ENCODE measurements at regions not wholly inside any gene's neighbourhood (a gene's known extent, or its start where the extent isn't known, plus 50 kb on each side); places are given as distances from the start of the nearest gene placed in this dataset.

DNA sequence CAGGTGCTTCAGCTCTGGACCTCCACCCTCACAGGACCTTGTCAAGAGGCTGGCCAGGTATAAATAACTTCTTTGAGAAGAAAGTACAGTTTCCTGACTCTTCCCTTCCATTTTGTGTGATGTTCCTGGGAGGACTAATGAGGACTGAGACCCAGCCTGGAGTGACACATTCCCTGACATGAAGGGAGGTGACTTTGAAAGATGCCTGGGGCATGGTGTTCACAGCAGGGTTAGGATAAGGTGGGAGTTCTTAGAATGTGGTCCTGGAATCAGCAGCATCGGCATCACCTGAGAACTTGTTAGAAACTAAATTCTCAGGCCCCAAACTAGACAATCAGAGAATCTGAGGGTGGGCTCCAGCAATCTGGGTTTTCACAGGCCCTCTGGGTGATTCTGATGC, 224.9 kb upstream of the BOD1L1 start:
- H3K27me3 Mint-ChIP-seq (ENCODE audit: low read depth, poor library complexity), result peaks cover 14% of the 10 kb centered on the region
- H3K4me1 Mint-ChIP-seq, result peaks cover 22% of the 10 kb centered on the region
- TF ChIP-seq, protein P1, sequence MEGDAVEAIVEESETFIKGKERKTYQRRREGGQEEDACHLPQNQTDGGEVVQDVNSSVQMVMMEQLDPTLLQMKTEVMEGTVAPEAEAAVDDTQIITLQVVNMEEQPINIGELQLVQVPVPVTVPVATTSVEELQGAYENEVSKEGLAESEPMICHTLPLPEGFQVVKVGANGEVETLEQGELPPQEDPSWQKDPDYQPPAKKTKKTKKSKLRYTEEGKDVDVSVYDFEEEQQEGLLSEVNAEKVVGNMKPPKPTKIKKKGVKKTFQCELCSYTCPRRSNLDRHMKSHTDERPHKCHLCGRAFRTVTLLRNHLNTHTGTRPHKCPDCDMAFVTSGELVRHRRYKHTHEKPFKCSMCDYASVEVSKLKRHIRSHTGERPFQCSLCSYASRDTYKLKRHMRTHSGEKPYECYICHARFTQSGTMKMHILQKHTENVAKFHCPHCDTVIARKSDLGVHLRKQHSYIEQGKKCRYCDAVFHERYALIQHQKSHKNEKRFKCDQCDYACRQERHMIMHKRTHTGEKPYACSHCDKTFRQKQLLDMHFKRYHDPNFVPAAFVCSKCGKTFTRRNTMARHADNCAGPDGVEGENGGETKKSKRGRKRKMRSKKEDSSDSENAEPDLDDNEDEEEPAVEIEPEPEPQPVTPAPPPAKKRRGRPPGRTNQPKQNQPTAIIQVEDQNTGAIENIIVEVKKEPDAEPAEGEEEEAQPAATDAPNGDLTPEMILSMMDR (IDR thresholded peaks at IDR 0.05), result no peak
- no peak overlapping the region for H3K27ac Mint-ChIP-seq
- H3K4me3 Mint-ChIP-seq, result no peak overlapping the region
- peaks cover 24% of the 10 kb centered on the region for H3K9me3 Mint-ChIP-seq
- peaks cover 8% of the 10 kb centered on the region for H3K36me3 Mint-ChIP-seq (ENCODE audit: low read depth)
- no peak for DNase-seq

DNA sequence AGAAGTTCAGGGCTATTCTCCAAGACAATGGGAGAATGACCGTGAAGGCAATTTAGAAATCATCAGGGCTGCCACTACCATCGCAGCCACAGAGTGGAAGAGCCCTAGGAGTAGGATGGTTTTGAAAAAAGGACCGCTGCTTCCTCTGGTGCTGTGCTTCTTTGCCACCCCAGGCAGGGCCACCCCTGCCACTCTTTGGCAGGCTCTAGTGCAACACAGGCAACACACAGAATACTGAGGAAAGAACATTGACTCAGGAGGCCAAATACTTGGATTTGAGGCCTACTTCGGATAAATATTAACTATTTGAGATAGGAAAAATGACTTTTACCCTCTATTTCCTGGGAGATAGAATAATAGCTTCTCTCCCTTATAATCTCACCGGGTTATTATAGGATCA, 228.9 kb upstream of the BOD1L1 start:
- Mint-ChIP-seq H3K9me3 (peaks cover 7% of the 10 kb centered on the region), H3K27me3 (ENCODE audit: low read depth, poor library complexity) (peaks cover 3% of the 10 kb centered on the region), H3K36me3 (ENCODE audit: low read depth) (no peaks in the 10 kb centered on the region), H3K4me1 (peaks cover under 1% of the 10 kb centered on the region), H3K4me3 (no peak overlapping the region), H3K27ac (no peak overlapping the region)
- TF ChIP-seq, protein P1 (IDR thresholded peaks at IDR 0.05), result no peak
- no peak for DNase-seq

DNA sequence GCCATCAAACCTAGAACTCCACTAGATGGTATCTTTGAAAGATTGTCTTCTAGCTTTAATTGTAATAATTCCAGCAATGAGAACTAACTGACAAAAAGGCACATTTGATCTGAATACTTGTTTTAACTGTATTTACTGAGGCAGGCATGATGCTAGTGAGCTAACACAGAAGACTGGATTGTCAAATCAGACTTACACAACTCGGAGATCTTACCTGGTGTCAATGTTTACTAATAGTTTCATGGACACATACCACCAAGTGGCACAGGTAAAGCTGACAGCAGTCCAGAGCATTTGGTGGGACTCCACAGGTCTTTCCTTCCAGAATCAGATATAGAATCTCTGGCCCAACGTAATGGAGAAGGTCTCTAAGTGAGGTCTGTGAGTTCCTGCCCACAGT, 229.9 kb upstream of the BOD1L1 start:
- H3K36me3 Mint-ChIP-seq (ENCODE audit: low read depth), result peaks cover 4% of the 10 kb centered on the region
- TF ChIP-seq, protein P1 (IDR thresholded peaks at IDR 0.05), result no peak
- peaks cover 16% of the 10 kb centered on the region for H3K9me3 Mint-ChIP-seq
- H3K4me3 Mint-ChIP-seq, result no peak overlapping the region
- H3K27ac Mint-ChIP-seq, result no peak overlapping the region
- peaks cover 3% of the 10 kb centered on the region for H3K27me3 Mint-ChIP-seq (ENCODE audit: low read depth, poor library complexity)
- no peaks in the 10 kb centered on the region for H3K4me1 Mint-ChIP-seq
- no peak for DNase-seq

DNA sequence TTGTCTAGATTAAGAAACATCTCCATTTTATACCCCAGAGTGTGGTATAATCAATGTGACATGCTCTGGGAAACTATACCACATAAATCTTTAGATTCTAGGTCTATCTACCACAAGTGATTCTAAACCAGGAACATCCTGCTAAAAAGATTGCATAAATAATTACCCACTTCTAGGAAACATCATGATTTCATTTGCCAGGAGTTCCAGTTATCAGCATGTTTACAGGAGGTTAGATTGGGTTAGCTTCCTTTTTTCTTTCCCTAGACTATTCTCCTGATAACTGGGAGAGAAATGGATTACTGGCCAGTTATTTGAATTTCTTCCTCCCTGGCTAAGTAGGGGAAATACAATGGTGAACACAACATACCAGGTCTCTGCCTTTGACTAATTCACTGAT, 230.3 kb upstream of the BOD1L1 start:
- H3K27ac Mint-ChIP-seq, result no peak overlapping the region
- DNase-seq, result no peak
- peaks cover 8% of the 10 kb centered on the region for H3K36me3 Mint-ChIP-seq (ENCODE audit: low read depth)
- peaks cover 20% of the 10 kb centered on the region for H3K9me3 Mint-ChIP-seq
- no peak overlapping the region for H3K4me3 Mint-ChIP-seq
- TF ChIP-seq, protein P1 (IDR thresholded peaks at IDR 0.05), result no peak
- H3K4me1 Mint-ChIP-seq, result no peaks in the 10 kb centered on the region
- H3K27me3 Mint-ChIP-seq (ENCODE audit: low read depth, poor library complexity), result peaks cover 3% of the 10 kb centered on the region

DNA sequence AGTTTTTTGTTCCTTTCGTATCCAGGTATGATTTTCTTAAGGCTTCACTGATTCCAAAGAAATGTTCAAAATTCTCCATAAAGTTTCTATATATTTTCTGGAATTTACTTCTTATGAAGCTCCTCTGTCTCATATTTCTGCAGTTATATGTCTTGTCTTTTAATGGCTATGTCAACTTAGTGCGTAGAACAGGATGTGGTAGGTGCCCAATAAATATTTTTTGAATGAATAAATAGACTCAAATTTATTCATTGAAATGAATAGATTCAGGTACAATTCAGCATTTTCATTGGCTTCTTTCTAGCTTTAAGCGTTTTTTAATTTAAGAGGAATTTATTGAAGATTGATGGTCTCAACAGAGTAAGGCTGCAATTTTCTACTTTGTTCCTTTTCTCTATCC, 231.9 kb upstream of the BOD1L1 start:
- no peak overlapping the region for H3K4me3 Mint-ChIP-seq
- H3K27me3 Mint-ChIP-seq (ENCODE audit: low read depth, poor library complexity), result no peaks in the 10 kb centered on the region
- TF ChIP-seq, protein P1 (IDR thresholded peaks at IDR 0.05), result no peak
- H3K27ac Mint-ChIP-seq, result no peak overlapping the region
- H3K4me1 Mint-ChIP-seq, result no peaks in the 10 kb centered on the region
- H3K9me3 Mint-ChIP-seq, result peaks cover 29% of the 10 kb centered on the region
- DNase-seq, result no peak
- H3K36me3 Mint-ChIP-seq (ENCODE audit: low read depth), result peaks cover 9% of the 10 kb centered on the region

DNA sequence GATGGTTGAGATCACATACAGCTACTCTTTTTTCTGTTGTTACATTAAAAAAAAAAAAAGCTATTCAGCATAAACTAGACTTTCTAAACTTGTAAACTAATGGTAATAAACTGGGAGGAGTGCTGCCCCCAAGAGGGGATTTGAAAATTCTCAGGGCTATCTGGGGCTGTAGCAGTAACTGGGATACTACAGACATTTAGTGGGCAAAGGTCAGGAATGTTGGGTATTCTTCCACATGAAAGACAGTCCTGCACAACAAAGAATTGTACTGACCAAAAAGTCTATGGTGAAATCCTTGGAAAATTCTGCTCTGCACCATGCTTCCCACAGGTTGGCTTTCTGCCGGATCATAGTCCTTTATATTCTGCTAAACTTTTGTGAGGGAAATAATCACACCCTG, 232.6 kb upstream of the BOD1L1 start:
- peaks cover 9% of the 10 kb centered on the region for H3K36me3 Mint-ChIP-seq (ENCODE audit: low read depth)
- H3K4me3 Mint-ChIP-seq, result no peak overlapping the region
- DNase-seq, result no peak
- H3K27me3 Mint-ChIP-seq (ENCODE audit: low read depth, poor library complexity), result no peaks in the 10 kb centered on the region
- no peaks in the 10 kb centered on the region for H3K4me1 Mint-ChIP-seq
- H3K9me3 Mint-ChIP-seq, result peaks cover 25% of the 10 kb centered on the region
- TF ChIP-seq, protein P1 (IDR thresholded peaks at IDR 0.05), result peak; percentile 9
- H3K27ac Mint-ChIP-seq, result no peak overlapping the region
